ENCODE measurements at regions not wholly inside any gene's neighbourhood (a gene's known extent, or its start where the extent isn't known, plus 50 kb on each side); places are given as distances from the start of the nearest gene placed in this dataset.

GRCh38 chr6:150470960-150471665 lies 102.3 kb downstream of the IYD start:
- Mint-ChIP-seq H3K4me1 (no peaks in the 10 kb centered on the region), H3K27ac (no peak overlapping the region)
- TF ChIP-seq EZH2 (IDR thresholded peaks at IDR 0.05; ENCODE audit: borderline replicate concordance, insufficient read depth, low read depth, low read length, poor library complexity, severe bottlenecking) (no peak), CTCF (IDR thresholded peaks at IDR 0.05) (no peak)

More at GRCh38 chr6:150470960-150471665, 102.3 kb downstream of the IYD start:
- Histone ChIP-seq H3K79me2 (ENCODE audit: control insufficient read depth, insufficient read depth, low read length) (no peaks in the 10 kb centered on the region), H3K4me2 (replicated peaks; ENCODE audit: low read depth, low read length, poor library complexity, severe bottlenecking) (no peak overlapping the region), H3K36me3 (replicated peaks in 1 of 2; ENCODE audit: control extremely low read depth in 1 of 2, control insufficient read depth in 1 of 2, extremely low read depth in 1 of 2, insufficient read depth in 2 of 2, low read length in 1 of 2) (no peaks in the 10 kb centered on the region), H3K9ac (ENCODE audit: low read length) (no peak overlapping the region), H3K27me3 (replicated peaks in 1 of 4; ENCODE audit: control extremely low read depth in 1 of 4, control insufficient read depth in 3 of 4, insufficient read depth in 4 of 4, low read length in 3 of 4) (peaks cover 0 to 4% (median 0%) of the 10 kb centered on the region in 4 experiments), H2AFZ (ENCODE audit: insufficient read depth, low read depth, low read length, poor library complexity, severe bottlenecking) (no peak overlapping the region), H3K4me3 (ENCODE audit: control extremely low read depth in 1 of 5, extremely low read depth in 1 of 5, insufficient read depth in 1 of 5, low read depth in 2 of 5, low read length in 4 of 5) (no peak overlapping the region), H3K27ac (ENCODE audit: low read length in 2 of 2) (no peak overlapping the region), H3K9me3 (ENCODE audit: control extremely low read depth in 1 of 3, control insufficient read depth in 2 of 3, insufficient read depth in 1 of 3, low read length in 2 of 3) (no peaks in the 10 kb centered on the region), H3K4me1 (ENCODE audit: control insufficient read depth in 2 of 2, insufficient read depth in 2 of 2, low read length in 2 of 2) (no peaks in the 10 kb centered on the region), H4K20me1 (ENCODE audit: control insufficient read depth, insufficient read depth, low read length, poor library complexity, severe bottlenecking) (no peaks in the 10 kb centered on the region)
- no peaks in the 10 kb centered on the region for H3K9me3 Mint-ChIP-seq (ENCODE audit: insufficient read depth)
- peaks cover 3% of the 10 kb centered on the region for H3K27me3 Mint-ChIP-seq
- DNase-seq (no peak), ATAC-seq (ENCODE audit: low read depth) (no peak)
- ChIA-PET CTCF (no interaction called here), POLR2A (interaction anchor here (0.5 kb wide), 1 partner anchor 36 kb away, joined by 6 read pairs; no protein-coding TSS in a partner anchor)
- intact Hi-C loops (cut with micrococcal nuclease): no loop called here
- 95% methylated on average over 2 of the region's 6 CpGs for WGBS (ENCODE audit: insufficient coverage)
- H3K4me3 Mint-ChIP-seq: no peak overlapping the region

Measured in B cell (primary cell).